ENCODE measurements at regions not wholly inside any gene's neighbourhood (a gene's known extent, or its start where the extent isn't known, plus 50 kb on each side); places are given as distances from the start of the nearest gene placed in this dataset.

DNA sequence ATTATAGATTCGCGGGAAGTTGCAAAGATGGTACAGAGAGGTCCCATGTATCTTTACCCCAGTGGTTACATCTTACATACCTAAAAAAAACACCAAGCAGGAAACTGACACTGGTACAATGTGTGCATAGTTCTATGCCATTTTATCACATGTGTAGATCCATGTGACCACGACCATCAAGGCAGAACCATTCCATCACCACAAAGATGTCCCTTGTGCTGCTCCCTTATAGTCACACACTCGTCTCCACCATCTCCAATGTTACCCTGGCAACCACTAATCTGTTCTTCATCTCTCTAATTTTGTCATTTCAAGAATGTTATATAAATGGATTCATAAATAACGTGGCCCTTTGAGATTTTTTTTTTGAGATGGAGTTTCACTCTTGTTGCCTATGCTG is 156.9 kb upstream of the MAGI3 start:
- peaks cover 6% of the 10 kb centered on the region for H3K4me1 Mint-ChIP-seq (ENCODE audit: low read depth)
- no peaks in the 10 kb centered on the region for H3K36me3 Mint-ChIP-seq (ENCODE audit: insufficient read depth)
- H3K27ac Mint-ChIP-seq = no peak overlapping the region
- DNase-seq (ENCODE audit: low spot score, unreplicated experiment) = no peak
- no peaks in the 10 kb centered on the region for H3K9me3 Mint-ChIP-seq (ENCODE audit: low read depth)
- H3K4me3 Mint-ChIP-seq (ENCODE audit: low read depth) = no peak overlapping the region
- H3K27me3 Mint-ChIP-seq = peaks cover 4% of the 10 kb centered on the region
- TF ChIP-seq, protein P1, sequence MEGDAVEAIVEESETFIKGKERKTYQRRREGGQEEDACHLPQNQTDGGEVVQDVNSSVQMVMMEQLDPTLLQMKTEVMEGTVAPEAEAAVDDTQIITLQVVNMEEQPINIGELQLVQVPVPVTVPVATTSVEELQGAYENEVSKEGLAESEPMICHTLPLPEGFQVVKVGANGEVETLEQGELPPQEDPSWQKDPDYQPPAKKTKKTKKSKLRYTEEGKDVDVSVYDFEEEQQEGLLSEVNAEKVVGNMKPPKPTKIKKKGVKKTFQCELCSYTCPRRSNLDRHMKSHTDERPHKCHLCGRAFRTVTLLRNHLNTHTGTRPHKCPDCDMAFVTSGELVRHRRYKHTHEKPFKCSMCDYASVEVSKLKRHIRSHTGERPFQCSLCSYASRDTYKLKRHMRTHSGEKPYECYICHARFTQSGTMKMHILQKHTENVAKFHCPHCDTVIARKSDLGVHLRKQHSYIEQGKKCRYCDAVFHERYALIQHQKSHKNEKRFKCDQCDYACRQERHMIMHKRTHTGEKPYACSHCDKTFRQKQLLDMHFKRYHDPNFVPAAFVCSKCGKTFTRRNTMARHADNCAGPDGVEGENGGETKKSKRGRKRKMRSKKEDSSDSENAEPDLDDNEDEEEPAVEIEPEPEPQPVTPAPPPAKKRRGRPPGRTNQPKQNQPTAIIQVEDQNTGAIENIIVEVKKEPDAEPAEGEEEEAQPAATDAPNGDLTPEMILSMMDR (IDR thresholded peaks at IDR 0.05; ENCODE audit: unreplicated experiment) = no peak

DNA sequence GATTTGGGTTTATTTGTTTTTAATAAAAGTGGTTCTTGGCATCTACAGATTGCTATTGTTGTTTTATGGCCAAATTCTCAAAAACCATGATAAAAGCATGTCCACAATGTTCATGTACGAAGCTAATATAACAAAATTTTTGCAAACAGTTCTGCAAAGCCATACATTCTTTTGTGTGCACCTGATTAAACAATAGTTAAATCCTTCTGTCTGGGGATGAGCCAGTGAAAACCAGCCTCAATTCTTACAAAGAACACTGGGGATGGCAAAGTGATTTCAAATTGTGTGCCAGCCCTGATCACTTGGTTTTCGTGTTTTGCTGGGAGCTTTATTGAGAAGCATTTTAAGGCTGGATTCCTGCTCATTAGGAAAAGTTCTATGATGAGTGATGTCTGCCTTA is 149.1 kb upstream of the MAGI3 start:
- H3K4me1 Mint-ChIP-seq (ENCODE audit: low read depth) = peaks cover 4% of the 10 kb centered on the region
- H3K27me3 Mint-ChIP-seq = no peaks in the 10 kb centered on the region
- no peak overlapping the region for H3K4me3 Mint-ChIP-seq (ENCODE audit: low read depth)
- TF ChIP-seq, protein P1 (IDR thresholded peaks at IDR 0.05; ENCODE audit: unreplicated experiment) = no peak
- DNase-seq (ENCODE audit: low spot score, unreplicated experiment) = no peak
- H3K27ac Mint-ChIP-seq = no peak overlapping the region
- no peaks in the 10 kb centered on the region for H3K36me3 Mint-ChIP-seq (ENCODE audit: insufficient read depth)
- no peaks in the 10 kb centered on the region for H3K9me3 Mint-ChIP-seq (ENCODE audit: low read depth)

DNA sequence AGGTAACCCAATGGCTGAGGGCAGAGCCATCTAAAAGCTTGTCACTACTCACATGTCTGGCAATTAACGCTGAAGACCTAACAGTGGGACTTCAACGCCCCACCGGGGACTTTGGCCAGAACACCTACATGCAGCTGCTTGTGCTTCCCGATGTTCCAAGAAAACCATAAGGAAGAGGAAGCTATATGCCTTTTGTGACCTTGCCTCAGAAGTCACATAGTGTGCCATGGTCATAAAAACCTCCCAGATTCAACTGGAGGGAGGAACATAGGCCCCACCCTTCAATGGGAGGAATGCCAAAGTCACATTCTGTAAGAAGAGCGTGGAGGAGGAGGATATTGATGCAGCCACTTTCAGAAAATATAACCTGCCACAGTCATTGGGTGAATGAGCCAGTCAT is 147.8 kb upstream of the MAGI3 start:
- Mint-ChIP-seq H3K36me3 (ENCODE audit: insufficient read depth) (no peaks in the 10 kb centered on the region), H3K27me3 (no peaks in the 10 kb centered on the region), H3K27ac (no peak overlapping the region), H3K4me1 (ENCODE audit: low read depth) (peaks cover 10% of the 10 kb centered on the region), H3K9me3 (ENCODE audit: low read depth) (no peaks in the 10 kb centered on the region), H3K4me3 (ENCODE audit: low read depth) (no peak overlapping the region)
- TF ChIP-seq, protein P1 (IDR thresholded peaks at IDR 0.05; ENCODE audit: unreplicated experiment) = no peak
- no peak for DNase-seq (ENCODE audit: low spot score, unreplicated experiment)

DNA sequence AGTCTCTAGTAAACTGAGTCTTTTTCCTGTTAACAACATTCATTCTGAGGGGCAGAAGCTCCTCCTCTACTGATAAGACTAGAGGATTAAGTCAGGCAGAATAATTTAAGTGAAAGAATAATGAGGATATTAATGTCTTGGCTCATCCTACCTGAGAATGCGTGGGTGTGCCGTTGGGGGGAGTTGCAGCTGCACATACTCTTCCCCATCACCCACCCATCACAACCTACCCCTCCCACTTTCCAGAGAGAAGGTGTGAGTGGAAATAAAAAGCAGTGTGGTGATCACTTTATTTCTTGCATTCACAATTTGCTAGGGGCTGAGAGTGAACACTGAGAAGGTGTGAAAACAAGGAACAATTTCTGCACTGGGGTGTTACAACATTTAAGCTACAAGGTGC is 146.8 kb upstream of the MAGI3 start:
- H3K4me3 Mint-ChIP-seq (ENCODE audit: low read depth) = no peak overlapping the region
- TF ChIP-seq, protein P1 (IDR thresholded peaks at IDR 0.05; ENCODE audit: unreplicated experiment) = no peak
- H3K9me3 Mint-ChIP-seq (ENCODE audit: low read depth) = no peaks in the 10 kb centered on the region
- peaks cover 13% of the 10 kb centered on the region for H3K4me1 Mint-ChIP-seq (ENCODE audit: low read depth)
- H3K27me3 Mint-ChIP-seq = no peaks in the 10 kb centered on the region
- no peak for DNase-seq (ENCODE audit: low spot score, unreplicated experiment)
- H3K36me3 Mint-ChIP-seq (ENCODE audit: insufficient read depth) = no peaks in the 10 kb centered on the region
- no peak overlapping the region for H3K27ac Mint-ChIP-seq

DNA sequence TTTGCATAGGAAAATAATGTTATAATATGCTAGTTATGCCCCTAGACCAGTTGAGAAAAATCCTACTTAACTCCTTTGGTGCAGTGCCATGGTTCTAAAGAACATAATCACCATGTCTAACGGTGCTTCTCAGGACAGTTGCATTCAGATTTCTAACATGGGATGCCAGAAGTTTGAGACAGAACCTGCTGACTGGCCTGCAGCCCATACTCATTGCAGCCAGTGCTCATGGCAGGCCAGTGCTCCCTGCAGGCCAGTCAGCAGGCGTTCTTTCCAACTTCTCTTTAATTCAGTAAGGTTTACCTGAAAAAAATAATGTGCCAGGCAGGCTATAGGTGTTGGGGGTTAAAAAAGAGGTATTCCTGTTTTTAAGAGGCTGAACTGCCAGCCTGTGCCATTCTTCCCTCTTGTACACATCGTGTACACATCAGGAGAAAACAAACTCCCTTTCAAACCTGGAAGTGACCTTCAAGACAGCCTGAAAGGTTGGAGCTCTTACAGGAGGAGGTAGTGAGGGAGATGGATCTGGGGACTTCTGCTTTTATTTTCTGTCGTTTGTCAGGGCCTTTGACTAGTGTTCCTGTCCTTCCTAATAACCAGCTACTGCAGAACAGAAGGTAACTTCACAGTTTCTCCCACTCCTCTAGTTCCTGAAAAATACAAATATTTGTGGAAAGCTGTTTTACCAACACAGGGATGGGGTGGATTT is 146.0 kb upstream of the MAGI3 start:
- no peaks in the 10 kb centered on the region for H3K9me3 Mint-ChIP-seq (ENCODE audit: low read depth)
- no peak for DNase-seq (ENCODE audit: low spot score, unreplicated experiment)
- H3K36me3 Mint-ChIP-seq (ENCODE audit: insufficient read depth) = no peaks in the 10 kb centered on the region
- peaks cover 13% of the 10 kb centered on the region for H3K4me1 Mint-ChIP-seq (ENCODE audit: low read depth)
- H3K27ac Mint-ChIP-seq = no peak overlapping the region
- no peaks in the 10 kb centered on the region for H3K27me3 Mint-ChIP-seq
- TF ChIP-seq, protein P1 (IDR thresholded peaks at IDR 0.05; ENCODE audit: unreplicated experiment) = no peak
- no peak overlapping the region for H3K4me3 Mint-ChIP-seq (ENCODE audit: low read depth)

Data from progenitor cell of endocrine pancreas (in vitro differentiated cells).